H9 (cell line): ENCODE measurements at regions not wholly inside any gene's neighbourhood (a gene's known extent, or its start where the extent isn't known, plus 50 kb on each side); places are given as distances from the start of the nearest gene placed in this dataset.

ENCODE experiments used
- DNase-seq: peaks from one replicate; pipeline ENCODE4 v3.0.0-alpha.2; 2017
- H2AFZ ChIP-seq: one replicate; pipeline ENCODE4 v1.6.1; 2013; ENCODE audit warnings: mild to moderate bottlenecking, low read length, control low read depth, moderate library complexity
- H2AK5ac ChIP-seq: 2 replicates; pipeline ENCODE4 v1.6.1; 2013; ENCODE audit warnings: low read length, control low read depth, mixed read lengths; ENCODE audit not compliant: insufficient read length
- H2BK120ac ChIP-seq: one replicate; pipeline ENCODE4 v1.6.1; 2013; ENCODE audit warnings: low read depth, mild to moderate bottlenecking, low read length, control low read depth, inconsistent platforms; ENCODE audit not compliant: poor library complexity, severe bottlenecking
- H2BK12ac ChIP-seq: 2 replicates; pipeline ENCODE4 v1.6.1; 2013; ENCODE audit warnings: low read length, control low read depth, mixed read lengths, low read depth; ENCODE audit not compliant: insufficient read length
- H2BK15ac ChIP-seq: 2 replicates; pipeline ENCODE4 v1.6.1; 2013; ENCODE audit warnings: low read depth, low read length, control low read depth
- H2BK20ac ChIP-seq: one replicate; pipeline ENCODE4 v1.6.1; 2013; ENCODE audit warnings: low read depth, mild to moderate bottlenecking, low read length, control low read depth, inconsistent platforms; ENCODE audit not compliant: poor library complexity, severe bottlenecking
- H2BK5ac ChIP-seq: 2 replicates; pipeline ENCODE4 v1.6.1; 2013; ENCODE audit warnings: low read length, control low read depth, mixed read lengths; ENCODE audit not compliant: insufficient read length
- H3K14ac ChIP-seq: 2 replicates; pipeline ENCODE4 v1.6.1; 2013; ENCODE audit warnings: low read length, control low read depth; ENCODE audit not compliant: insufficient read depth
- H3K18ac ChIP-seq: 2 replicates; pipeline ENCODE4 v1.6.1; 2013; ENCODE audit warnings: low read depth, mild to moderate bottlenecking, mixed read lengths, low read length, control low read depth; ENCODE audit not compliant: insufficient read length
- H3K23ac ChIP-seq: 2 replicates; pipeline ENCODE4 v1.6.1; 2013; ENCODE audit warnings: low read length, control low read depth, mixed read lengths, low read depth; ENCODE audit not compliant: insufficient read length
- H3K23me2 ChIP-seq: 2 replicates; pipeline ENCODE4 v1.6.1; 2013; ENCODE audit warnings: low read depth, mild to moderate bottlenecking, mixed read lengths, low read length, control low read depth; ENCODE audit not compliant: insufficient read length, poor library complexity, severe bottlenecking
- H3K27ac ChIP-seq: 2 replicates; pipeline ENCODE4 v1.5.1; 2013; ENCODE audit warnings: low read length, control low read depth, mixed read lengths, low read depth; ENCODE audit not compliant: insufficient read length
- H3K27me3 ChIP-seq: 2 replicates; pipeline ENCODE4 v1.6.1; 2013; ENCODE audit warnings: low read length, control low read depth, inconsistent platforms; ENCODE audit not compliant: insufficient read depth
- H3K4ac ChIP-seq: 2 replicates; pipeline ENCODE4 v1.6.1; 2013; ENCODE audit warnings: low read depth, mild to moderate bottlenecking, control low read depth, inconsistent platforms, low read length, moderate library complexity
- H3K4me1 ChIP-seq: 2 replicates; pipeline ENCODE4 v1.6.1; 2013; ENCODE audit warnings: low read length, control low read depth, inconsistent platforms; ENCODE audit not compliant: insufficient read depth
- H3K4me2 ChIP-seq: 2 replicates; pipeline ENCODE4 v1.6.1; 2013; ENCODE audit warnings: low read length, control low read depth, mixed read lengths; ENCODE audit not compliant: insufficient read length, insufficient read depth
- H3K56ac ChIP-seq: 2 replicates; pipeline ENCODE4 v1.6.1; 2013; ENCODE audit warnings: low read depth, mild to moderate bottlenecking, mixed read lengths, low read length, control low read depth; ENCODE audit not compliant: insufficient read length
- H3K79me1 ChIP-seq: 2 replicates; pipeline ENCODE4 v1.6.1; 2013; ENCODE audit warnings: low read depth, mild to moderate bottlenecking, moderate library complexity, low read length, control low read depth, inconsistent platforms; ENCODE audit not compliant: insufficient read depth, poor library complexity, severe bottlenecking
- H3K79me2 ChIP-seq: 2 replicates; pipeline ENCODE4 v1.6.1; 2013; ENCODE audit warnings: low read length, control low read depth, inconsistent platforms; ENCODE audit not compliant: insufficient read depth
- H3K9ac ChIP-seq: 2 replicates; pipeline ENCODE4 v1.6.1; 2013; ENCODE audit warnings: low read length, control low read depth, mixed read lengths; ENCODE audit not compliant: insufficient read length; ENCODE audit errors: extremely low read depth
- H3K9me3 ChIP-seq: one replicate; pipeline ENCODE4 v1.6.1; 2013; ENCODE audit warnings: low read depth, low read length, inconsistent platforms; ENCODE audit not compliant: control insufficient read depth
- H3T11ph ChIP-seq: one replicate; pipeline ENCODE4 v1.6.1; 2013; ENCODE audit warnings: mild to moderate bottlenecking, low read length, control low read depth, inconsistent platforms
- H4K20me1 ChIP-seq: one replicate; pipeline ENCODE4 v1.6.1; 2013; ENCODE audit not compliant: control insufficient read depth, insufficient read length, insufficient read depth
- H4K5ac ChIP-seq: 2 replicates; pipeline ENCODE4 v1.6.1; 2013; ENCODE audit warnings: low read depth, mild to moderate bottlenecking, mixed read lengths, low read length, control low read depth; ENCODE audit not compliant: insufficient read length
- H4K8ac ChIP-seq: replicated peaks from 2 replicates; pipeline ENCODE4 v1.6.1; 2013; ENCODE audit warnings: low read length, control low read depth, mixed read lengths, low read depth; ENCODE audit not compliant: insufficient read length
- H4K91ac ChIP-seq: 2 replicates; pipeline ENCODE4 v1.6.1; 2013; ENCODE audit warnings: low read depth, mild to moderate bottlenecking, moderate library complexity, mixed read lengths, low read length, control low read depth; ENCODE audit not compliant: insufficient read length
- H3K27ac Mint-ChIP-seq, 3 experiments: 2 replicates in 2 of 3; 3 replicates in 1 of 3; pipeline ENCODE4 v1.8.0; 2020 to 2021; ENCODE audit warnings: mixed read lengths in 3 of 3, mild to moderate bottlenecking in 1 of 3, moderate library complexity in 1 of 3
- H3K27me3 Mint-ChIP-seq: 2 replicates; pipeline ENCODE4 v1.8.0; 2021; ENCODE audit warnings: low read depth, mild to moderate bottlenecking, moderate library complexity, mixed read lengths
- H3K36me3 Mint-ChIP-seq, 3 experiments: 2 replicates in 2 of 3; 3 replicates in 1 of 3; pipeline ENCODE4 v1.8.0; 2020 to 2021; ENCODE audit warnings: low read depth in 3 of 3, mixed read lengths in 3 of 3; ENCODE audit not compliant: insufficient read depth in 1 of 3
- H3K4me1 Mint-ChIP-seq, 2 experiments: 2 replicates each; pipeline ENCODE4 v1.8.0; 2020; ENCODE audit warnings: mixed read lengths in 2 of 2
- H3K4me3 Mint-ChIP-seq, 2 experiments: 2 replicates in 1 of 2; 3 replicates in 1 of 2; pipeline ENCODE4 v1.8.0; 2020 to 2021; ENCODE audit warnings: mild to moderate bottlenecking in 2 of 2, mixed read lengths in 2 of 2, moderate library complexity in 1 of 2
- H3K9me3 Mint-ChIP-seq, 2 experiments: 2 replicates in 1 of 2; 3 replicates in 1 of 2; pipeline ENCODE4 v1.8.0; 2020; ENCODE audit warnings: mild to moderate bottlenecking in 2 of 2, mixed read lengths in 2 of 2, moderate library complexity in 1 of 2
- WGBS: extraction: QIAGEN DNeasy Blood & Tissue Kit; methylation state at CpG from one replicate; pipeline ENCODE4 v1.1.7; 2013; ENCODE audit warnings: missing lambda C conversion rate, low lambda C conversion rate, mixed read lengths; ENCODE audit not compliant: insufficient read length; ENCODE audit errors: extremely low coverage; 5-methylcytosine and 5-hydroxymethylcytosine counted together
- TF ChIP-seq, protein P1 (sequence below): fragments of 200-600 bp; sonication (generic); conservative IDR thresholded peaks from 3 replicates; pipeline ENCODE4 v1.8.0; 2021; ENCODE audit warnings: antibody characterized with exemption, mild to moderate bottlenecking

GRCh38 chr2:126392889-126393288, 263.1 kb upstream of the GYPC start:
- H3K27ac ChIP-seq, result no peak overlapping the region
- H2AFZ ChIP-seq, result no peak overlapping the region
- H3K79me2 ChIP-seq, result no peaks in the 10 kb centered on the region
- no CpG with 5 or more reads among the region's 2 CpGs for WGBS
- no peak overlapping the region for H4K8ac ChIP-seq
- H3K9me3 Mint-ChIP-seq, result peaks cover 4 to 11% of the 10 kb centered on the region in 2 experiments; a peak in 4 of 5 replicates
- no peak overlapping the region for H2BK20ac ChIP-seq
- H3T11ph ChIP-seq, result no peak overlapping the region
- H3K23ac ChIP-seq, result no peak overlapping the region
- H3K14ac ChIP-seq, result no peak overlapping the region
- no peak overlapping the region for H3K9ac ChIP-seq
- no peak overlapping the region for H4K91ac ChIP-seq
- no peak overlapping the region for H2BK15ac ChIP-seq
- DNase-seq, result no peak
- no peak overlapping the region for H3K4ac ChIP-seq
- no peak overlapping the region for H3K18ac ChIP-seq
- H2AK5ac ChIP-seq, result no peak overlapping the region
- no peak overlapping the region for H3K4me3 Mint-ChIP-seq
- no peaks in the 10 kb centered on the region for H3K27me3 ChIP-seq
- no peaks in the 10 kb centered on the region for H3K4me1 ChIP-seq
- no peak overlapping the region for H3K56ac ChIP-seq
- no peak overlapping the region for H2BK120ac ChIP-seq
- TF ChIP-seq, protein P1, sequence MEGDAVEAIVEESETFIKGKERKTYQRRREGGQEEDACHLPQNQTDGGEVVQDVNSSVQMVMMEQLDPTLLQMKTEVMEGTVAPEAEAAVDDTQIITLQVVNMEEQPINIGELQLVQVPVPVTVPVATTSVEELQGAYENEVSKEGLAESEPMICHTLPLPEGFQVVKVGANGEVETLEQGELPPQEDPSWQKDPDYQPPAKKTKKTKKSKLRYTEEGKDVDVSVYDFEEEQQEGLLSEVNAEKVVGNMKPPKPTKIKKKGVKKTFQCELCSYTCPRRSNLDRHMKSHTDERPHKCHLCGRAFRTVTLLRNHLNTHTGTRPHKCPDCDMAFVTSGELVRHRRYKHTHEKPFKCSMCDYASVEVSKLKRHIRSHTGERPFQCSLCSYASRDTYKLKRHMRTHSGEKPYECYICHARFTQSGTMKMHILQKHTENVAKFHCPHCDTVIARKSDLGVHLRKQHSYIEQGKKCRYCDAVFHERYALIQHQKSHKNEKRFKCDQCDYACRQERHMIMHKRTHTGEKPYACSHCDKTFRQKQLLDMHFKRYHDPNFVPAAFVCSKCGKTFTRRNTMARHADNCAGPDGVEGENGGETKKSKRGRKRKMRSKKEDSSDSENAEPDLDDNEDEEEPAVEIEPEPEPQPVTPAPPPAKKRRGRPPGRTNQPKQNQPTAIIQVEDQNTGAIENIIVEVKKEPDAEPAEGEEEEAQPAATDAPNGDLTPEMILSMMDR, result no peak
- no peak overlapping the region for H3K4me2 ChIP-seq
- no peak overlapping the region for H2BK5ac ChIP-seq
- H3K4me1 Mint-ChIP-seq, result no peaks in the 10 kb centered on the region
- no peaks in the 10 kb centered on the region; the same call in 1 of the 2 replicates for H3K27me3 Mint-ChIP-seq
- 0 out of 7 replicates have a peak, but pooled peaks cover 0 to 3% (median 0%) of the 10 kb centered on the region in 3 experiments for H3K36me3 Mint-ChIP-seq
- no peaks in the 10 kb centered on the region for H3K23me2 ChIP-seq
- H3K27ac Mint-ChIP-seq, result no peak overlapping the region
- H3K9me3 ChIP-seq, result no peaks in the 10 kb centered on the region
- no peaks in the 10 kb centered on the region for H3K79me1 ChIP-seq
- H2BK12ac ChIP-seq, result no peak overlapping the region
- H4K5ac ChIP-seq, result no peak overlapping the region
- H4K20me1 ChIP-seq, result no peaks in the 10 kb centered on the region
